ENCODE measurements at regions not wholly inside any gene's neighbourhood (a gene's known extent, or its start where the extent isn't known, plus 50 kb on each side); places are given as distances from the start of the nearest gene placed in this dataset.

DNA sequence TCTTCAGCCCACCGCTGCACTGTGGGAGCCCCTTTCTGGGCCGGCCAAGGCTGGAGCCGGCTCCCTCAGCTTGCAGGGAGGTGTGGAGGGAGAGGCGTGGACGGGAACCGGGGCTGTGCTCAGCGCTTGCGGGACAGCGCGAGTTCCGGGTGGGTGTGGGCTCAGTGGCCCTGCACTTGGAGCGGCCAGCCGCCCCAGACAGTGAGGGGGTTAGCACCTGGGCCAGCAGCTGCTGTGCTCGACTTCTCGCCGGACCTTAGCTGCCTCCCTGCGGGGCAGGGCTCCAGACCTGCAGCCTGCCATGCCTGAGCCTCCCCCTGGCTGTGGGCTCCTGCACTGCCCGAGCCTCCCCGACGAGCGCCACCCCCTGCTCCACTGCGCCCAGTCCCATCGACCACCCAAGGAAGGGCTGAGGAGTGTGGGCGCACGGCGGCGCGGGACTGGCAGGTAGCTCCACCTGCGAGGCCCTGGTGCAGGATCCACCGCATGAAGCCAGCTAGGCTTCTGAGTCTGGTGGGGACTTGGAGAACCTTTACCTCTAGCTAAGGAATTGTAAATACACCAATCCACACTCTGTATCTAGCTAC is 92.9 kb upstream of the MAST4 start:
- no peak for DNase-seq

DNA sequence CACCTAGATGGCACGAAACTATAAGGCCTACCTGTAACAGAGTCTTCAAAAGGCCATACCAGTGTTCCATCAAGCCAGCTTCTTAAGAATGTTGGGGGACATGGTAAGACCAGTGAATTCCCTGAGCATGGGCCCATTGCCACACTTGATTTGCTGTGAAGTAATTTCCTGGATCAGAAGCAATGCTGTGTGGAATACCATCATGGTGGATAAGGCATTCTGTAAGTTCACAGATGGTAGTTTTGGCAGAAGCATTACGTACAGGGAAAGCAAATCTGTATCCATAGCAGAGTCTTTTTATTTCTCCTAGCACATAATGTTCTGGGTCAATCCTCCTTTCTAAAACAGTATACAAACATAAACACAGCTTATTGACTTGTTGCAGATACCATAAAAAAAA is 89.1 kb upstream of the MAST4 start:
- no peak for DNase-seq

DNA sequence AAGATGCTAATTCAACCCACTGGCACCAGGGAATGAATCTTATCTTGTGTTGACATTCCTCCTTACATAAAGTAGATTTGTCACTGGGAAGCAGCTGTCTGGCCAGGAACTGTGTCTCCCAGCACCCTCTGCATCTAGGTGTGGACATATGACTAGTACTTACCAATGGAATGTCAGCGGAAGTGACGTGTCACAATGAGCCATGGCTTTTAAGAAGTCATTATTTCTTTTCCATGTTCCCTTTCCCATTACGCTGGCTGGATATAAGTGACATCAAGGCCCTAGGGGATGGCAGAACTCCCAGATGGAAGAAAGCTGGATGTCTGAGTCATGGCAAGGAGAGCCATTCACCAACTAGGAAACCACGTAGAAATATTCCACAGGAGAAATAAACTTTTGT is 84.7 kb upstream of the MAST4 start:
- no peak for DNase-seq

DNA sequence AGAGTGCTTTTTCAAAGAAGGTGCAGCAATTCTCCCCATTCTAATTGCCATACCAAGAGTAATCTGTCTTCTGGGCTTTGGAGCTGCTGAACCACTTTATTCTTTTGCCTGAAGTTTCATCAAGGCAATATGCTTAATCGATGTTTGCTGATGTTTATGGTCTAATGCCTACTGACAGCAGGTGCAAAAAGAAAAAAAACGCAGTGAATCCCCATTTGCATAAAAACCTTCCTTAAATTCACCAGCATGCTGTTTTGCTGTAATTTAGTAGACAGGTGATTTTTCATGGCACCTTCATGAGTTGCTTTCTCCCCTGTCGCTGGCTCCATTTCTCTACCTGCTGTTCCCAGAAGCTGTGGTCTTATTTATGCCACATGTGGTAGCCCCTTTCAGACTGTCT is 83.1 kb upstream of the MAST4 start:
- no peak for DNase-seq

DNA sequence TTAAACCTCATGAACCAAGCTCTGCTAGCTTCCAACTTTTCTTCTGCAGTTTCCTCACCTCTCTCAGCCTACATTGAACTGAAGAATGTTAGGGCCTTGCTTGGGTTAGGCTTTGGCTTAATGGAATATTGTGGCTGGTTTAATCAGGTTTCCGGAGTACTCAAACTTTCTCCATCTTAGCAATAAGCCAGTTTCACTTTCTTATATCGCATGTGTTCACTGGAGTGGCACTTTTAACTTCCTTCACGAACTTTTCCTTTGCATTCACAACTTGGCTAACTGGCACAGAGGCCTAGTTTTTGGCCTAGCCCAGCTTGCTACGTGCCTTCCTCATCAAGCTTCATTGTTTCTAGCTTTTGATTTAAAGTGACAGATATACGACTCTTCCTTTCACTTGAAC is 81.0 kb upstream of the MAST4 start:
- DNase-seq = no peak

DNA sequence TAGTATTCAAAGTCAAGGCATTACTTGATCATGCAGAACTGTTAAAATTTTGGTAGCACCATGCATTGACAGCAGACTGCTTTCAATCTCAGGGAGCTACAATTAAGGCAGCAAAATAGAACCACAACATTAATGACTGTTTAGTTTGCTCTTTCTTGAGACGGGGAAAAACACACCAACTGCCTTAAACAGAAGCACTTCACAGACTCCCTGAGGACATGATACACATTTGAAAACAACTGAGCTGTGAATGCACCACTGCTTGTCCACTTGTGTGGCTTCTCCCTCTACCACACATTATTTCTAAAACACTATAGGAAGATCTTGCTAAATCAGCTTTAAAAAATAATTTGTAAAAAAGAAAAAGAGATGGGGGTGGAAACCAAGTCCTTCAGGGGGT is 79.6 kb upstream of the MAST4 start:
- DNase-seq = no peak

DNA sequence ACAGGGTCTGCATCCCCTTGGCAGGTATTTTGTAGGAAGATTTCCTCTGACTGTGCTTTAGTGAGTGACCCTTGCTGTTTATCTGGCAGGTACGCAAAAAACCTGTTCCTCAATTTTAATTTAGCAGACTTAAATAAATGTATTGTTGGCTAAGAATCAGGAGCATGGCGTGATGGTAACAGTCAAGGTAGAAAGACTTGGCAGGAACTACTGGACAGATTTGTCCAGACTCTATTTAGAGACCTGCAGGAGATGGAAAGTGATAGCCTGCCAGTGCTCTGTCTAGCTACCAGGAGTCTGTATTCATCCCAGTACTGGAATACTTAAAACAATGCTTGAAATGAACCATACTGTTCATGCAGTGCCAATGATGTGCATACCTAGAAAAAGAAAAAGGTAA is 78.8 kb upstream of the MAST4 start:
- no peak for DNase-seq

DNA sequence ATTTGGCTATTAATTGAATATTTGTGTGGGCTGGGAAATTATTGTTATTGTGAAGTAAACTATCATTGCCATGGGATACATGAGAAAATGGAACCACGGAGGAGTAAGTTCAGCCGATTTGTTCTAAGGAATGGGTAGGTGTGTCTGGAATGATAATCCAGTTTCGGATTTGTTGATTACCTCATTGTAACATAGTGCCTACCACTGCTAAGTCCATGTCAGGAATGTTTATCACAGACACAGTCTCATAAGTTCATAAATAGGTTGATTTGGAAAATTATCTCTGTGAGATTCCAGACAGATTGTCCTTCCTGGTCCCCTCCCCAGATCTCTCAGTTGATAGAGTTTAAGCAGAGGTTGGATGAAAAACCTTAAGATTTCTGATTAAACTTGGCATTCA is 78.1 kb upstream of the MAST4 start:
- DNase-seq = no peak

DNA sequence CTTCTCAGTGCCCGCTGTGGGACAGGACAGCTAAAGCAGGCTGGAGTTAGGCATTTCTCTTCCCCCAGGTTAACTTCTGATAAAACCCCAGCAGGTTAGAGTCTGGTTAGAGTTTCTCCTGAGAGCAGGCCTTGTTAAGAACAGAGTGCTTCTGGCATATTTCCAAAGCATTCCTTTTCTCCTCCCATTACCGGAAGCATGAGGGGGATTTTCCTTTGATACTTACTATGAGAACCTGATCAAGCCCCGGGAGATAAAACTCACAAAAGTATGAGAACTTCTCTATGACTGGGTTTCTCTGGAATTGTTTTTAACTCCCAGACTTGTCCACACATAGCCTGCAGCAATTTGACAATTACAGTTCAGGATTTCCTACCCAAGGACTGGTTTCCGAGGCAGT is 77.4 kb upstream of the MAST4 start:
- no peak for DNase-seq

DNA sequence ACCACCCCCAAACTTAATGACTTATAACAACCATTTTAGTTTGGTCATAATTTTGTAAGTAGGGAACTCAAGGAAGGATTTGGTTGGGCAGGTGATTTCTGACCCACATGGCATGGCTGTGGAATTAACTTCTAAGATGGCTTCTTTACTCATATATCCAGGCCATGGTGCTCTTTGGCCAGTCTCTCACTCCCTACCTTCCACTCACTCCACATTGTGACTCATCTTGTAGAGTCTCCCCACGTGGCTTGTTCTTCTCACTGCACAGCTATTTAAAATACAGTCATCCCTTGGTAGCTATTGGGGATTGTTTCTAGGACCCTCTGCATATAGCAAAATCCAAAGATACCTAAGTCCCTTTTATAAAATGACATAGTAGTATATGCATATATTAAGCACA is 76.6 kb upstream of the MAST4 start:
- DNase-seq = no peak

DNA sequence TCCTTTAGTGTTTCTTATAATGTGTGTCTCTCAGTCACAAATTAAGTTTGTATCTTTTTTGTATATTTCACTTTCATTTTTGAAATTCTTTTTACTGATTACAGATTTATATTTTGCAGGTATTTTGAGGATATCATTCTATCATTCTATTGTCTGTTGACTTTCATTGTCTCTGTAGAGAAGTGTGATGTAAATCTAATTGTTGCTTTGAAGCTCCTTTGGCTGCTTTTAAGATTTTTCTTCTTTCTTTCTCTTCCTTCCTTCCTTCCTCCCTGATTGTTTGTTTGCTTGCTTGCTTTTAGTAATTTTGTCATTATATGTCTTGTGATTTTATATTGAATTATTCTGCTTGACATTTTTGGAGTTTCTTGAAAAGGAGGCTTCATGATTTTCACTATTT is 75.3 kb upstream of the MAST4 start:
- no peak for DNase-seq

DNA sequence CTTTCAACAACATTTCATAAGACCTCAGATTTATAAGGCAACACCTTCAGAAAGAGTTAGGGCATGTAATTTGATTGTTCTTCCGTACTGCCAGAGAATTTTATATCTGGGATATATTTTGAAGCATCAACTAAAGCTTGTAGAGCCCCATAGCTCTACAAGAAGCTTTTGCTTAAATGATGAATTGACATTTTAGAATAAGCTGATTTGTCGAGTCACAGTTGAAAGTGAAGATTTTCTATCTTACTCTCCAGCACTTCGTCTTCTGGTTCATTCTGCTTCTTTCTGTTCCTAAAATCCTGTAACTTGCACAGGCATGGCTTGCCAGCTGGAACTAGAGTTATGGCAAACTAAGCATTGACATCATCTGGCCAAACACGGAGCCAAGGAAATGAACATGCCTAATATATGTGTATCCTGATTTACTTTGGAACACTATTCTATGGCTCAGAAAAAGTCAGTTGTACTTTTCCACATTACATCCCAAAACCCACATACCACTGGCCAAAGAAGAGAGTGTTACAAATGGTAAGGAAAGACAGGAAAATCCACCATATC is 68.6 kb upstream of the MAST4 start:
- no peak for DNase-seq

DNA sequence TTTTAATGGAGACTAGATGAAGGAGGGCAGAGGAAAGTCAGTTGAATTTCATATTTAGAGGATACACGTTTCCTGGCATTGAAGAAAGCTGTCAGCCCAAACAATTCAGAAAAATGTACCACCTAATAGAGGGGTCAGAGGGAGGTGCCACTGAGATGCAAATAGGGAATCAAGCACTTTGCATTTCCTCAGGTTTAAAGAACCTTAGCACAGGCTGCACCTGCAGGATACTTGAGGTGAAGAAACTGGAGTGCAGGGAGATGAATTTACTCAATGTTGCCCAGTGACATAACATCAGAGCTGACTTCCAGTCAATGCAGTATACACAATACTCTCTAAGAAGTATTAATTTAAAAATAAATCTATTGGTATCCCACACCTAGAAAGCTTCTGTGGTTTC is 67.0 kb upstream of the MAST4 start:
- no peak for DNase-seq

DNA sequence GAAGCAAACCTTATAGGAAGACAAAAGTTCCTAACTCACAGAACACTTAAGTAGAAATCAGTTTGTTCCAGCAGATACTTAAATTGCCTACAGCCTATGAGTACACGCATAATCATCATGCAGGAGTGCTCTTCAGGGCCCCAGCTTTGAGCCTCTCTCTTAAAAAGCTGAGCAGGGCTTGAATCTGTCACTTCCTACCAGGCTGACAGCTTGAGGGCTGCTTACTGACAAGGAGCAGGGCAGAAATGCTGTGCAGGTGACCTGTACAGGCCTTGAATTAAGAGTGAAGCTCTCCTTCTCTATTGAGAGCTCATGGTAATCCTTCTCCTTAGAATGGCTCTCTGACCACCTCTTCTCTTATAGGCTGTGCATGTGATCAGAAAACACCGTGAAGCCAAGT is 66.5 kb upstream of the MAST4 start:
- no peak for DNase-seq

DNA sequence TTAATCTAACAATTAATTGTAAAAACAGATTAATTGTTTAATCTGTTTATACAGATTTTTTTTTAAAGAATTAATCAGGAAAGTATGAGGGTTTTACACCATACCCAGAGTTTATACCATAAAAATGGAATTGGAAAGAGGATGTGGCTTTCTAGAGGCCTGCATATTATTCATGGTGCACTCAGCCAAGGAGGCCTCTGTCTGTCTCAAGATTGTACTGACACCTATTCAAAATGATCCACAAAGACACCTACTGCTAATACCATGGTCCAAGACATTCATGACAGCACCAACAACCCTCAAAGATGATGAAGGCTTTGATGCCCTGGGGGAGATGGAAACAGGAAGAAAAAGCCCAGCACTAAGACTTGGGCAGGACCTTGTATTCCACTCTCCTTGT is 58.1 kb upstream of the MAST4 start:
- no peak for DNase-seq

DNA sequence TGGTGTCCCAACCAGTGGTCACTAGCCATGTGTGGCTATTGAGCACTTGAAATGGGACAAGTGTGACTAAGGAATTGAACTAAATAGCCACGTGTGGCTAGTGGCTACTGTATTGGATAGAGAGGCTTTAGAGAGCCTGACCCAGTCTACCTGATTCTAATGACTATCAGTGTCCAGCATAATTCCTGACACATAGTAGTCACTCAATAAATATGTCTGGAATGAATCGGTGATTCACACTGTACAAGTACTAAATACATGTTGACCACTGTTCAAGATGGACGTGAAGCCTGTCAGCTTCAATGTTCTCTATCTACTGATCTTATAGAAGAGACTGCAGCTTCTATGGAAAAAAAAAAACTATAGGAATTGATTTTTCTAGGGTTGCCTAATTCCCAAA is 57.7 kb upstream of the MAST4 start:
- no peak for DNase-seq

DNA sequence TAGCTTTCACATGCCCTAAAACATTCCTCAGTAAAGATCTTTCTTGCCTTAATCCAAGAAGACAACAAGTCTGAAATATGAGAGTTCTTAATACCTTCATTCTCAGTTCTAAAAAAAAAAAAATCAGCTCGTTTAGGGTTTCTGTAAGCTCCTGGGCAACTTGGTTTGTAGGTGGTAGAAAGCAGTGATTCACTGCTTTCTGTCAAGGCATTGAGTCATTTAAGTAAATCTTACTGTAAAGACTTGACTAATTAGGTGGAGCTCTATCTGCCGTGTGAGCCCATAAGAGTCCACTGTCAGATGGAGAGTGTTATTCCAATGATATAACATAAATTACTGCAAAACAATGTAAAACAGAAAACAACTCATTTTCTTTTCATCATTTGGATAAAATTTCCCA is 56.1 kb upstream of the MAST4 start:
- no peak for DNase-seq

DNA sequence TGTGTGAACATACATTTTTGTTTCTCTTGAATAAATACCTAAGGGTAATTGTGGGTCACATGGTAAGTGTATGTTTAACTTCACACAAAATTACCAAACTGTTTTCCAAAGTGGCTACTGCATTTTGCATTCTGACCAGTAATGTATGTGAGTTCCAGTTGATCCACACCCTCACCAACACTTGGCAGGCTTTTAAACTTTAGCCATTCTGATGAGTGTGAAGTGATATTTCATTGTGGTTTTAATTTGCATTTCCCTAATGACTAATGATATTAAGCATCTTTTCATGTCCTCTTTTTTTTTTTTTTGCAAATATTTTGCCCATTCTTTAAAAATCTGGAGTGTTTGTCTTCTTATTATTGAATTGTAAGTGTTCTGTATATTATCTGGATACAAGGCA is 53.5 kb upstream of the MAST4 start:
- no peak for DNase-seq

All from NCI-H446 treated with DMSO at 0.1 percent for 48 hours (cell line).